ENCODE measurements at regions not wholly inside any gene's neighbourhood (a gene's known extent, or its start where the extent isn't known, plus 50 kb on each side); places are given as distances from the start of the nearest gene placed in this dataset.

DNA sequence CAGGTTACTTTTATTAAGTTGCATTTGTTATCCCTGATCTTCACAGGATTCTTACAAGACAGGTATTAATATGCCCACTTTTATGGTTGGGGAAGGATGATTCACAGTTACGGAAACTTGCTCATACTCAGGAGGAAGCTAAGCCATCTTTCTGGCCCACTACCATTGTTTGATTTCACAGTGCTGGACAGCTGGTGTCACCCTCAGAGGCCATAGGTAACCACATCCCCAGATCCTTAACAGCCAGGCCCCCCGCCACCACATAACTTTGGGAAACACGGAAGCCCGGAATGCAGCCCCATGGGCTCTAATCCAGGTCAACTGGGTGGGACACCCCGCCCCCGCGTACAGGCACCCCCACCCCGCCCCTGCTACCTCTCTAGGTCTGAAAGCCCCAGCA is 119.7 kb downstream of the IRS2 start:
- DNase-seq (ENCODE audit: low read depth), result no peak
- TF ChIP-seq, protein P1, sequence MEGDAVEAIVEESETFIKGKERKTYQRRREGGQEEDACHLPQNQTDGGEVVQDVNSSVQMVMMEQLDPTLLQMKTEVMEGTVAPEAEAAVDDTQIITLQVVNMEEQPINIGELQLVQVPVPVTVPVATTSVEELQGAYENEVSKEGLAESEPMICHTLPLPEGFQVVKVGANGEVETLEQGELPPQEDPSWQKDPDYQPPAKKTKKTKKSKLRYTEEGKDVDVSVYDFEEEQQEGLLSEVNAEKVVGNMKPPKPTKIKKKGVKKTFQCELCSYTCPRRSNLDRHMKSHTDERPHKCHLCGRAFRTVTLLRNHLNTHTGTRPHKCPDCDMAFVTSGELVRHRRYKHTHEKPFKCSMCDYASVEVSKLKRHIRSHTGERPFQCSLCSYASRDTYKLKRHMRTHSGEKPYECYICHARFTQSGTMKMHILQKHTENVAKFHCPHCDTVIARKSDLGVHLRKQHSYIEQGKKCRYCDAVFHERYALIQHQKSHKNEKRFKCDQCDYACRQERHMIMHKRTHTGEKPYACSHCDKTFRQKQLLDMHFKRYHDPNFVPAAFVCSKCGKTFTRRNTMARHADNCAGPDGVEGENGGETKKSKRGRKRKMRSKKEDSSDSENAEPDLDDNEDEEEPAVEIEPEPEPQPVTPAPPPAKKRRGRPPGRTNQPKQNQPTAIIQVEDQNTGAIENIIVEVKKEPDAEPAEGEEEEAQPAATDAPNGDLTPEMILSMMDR (IDR thresholded peaks at IDR 0.05; ENCODE audit: insufficient read depth, low read depth, low read length, missing control alignments), result no peak
- no peak overlapping the region for H3K4me3 ChIP-seq (ENCODE audit: low read depth, low read length)

- DNase-seq (ENCODE audit: low read depth), result no peak
- TF ChIP-seq, protein P1 (IDR thresholded peaks at IDR 0.05; ENCODE audit: insufficient read depth, low read depth, low read length, missing control alignments), result no peak
- H3K4me3 ChIP-seq (ENCODE audit: low read depth, low read length), result no peak overlapping the region
Measured at GRCh38 chr13:109665781-109666249, 120.6 kb downstream of the IRS2 start.

DNA sequence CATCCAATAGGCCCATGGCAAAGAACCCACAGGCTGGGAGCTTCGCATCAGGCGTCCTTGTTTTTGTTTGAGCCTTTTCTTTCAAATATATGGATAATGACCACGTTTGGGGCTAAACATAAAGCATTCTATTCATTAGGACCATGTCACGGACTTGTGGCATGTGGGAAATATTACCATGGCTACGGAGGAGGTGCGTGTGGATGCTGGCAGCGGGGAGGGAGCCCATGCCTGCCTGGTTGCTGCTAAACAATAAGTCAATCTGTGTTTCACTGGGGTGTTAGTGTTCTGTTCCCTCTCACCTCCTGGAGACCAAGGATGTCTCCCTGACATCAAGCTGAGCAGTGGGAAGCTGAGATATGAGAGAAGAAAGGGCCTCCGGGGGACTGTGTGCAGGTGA is 121.1 kb downstream of the IRS2 start:
- no peak overlapping the region for H3K4me3 ChIP-seq (ENCODE audit: low read depth, low read length)
- TF ChIP-seq, protein P1 (IDR thresholded peaks at IDR 0.05; ENCODE audit: insufficient read depth, low read depth, low read length, missing control alignments), result no peak
- no peak for DNase-seq (ENCODE audit: low read depth)

- DNase-seq (ENCODE audit: low read depth), result no peak
- no peak overlapping the region for H3K4me3 ChIP-seq (ENCODE audit: low read depth, low read length)
- TF ChIP-seq, protein P1 (IDR thresholded peaks at IDR 0.05; ENCODE audit: insufficient read depth, low read depth, low read length, missing control alignments), result no peak
Measured at GRCh38 chr13:109657395-109657794, 129.0 kb downstream of the IRS2 start.

GRCh38 chr13:109656206-109656605 is 130.2 kb downstream of the IRS2 start:
- TF ChIP-seq, protein P1 (IDR thresholded peaks at IDR 0.05; ENCODE audit: insufficient read depth, low read depth, low read length, missing control alignments), result no peak
- no peak for DNase-seq (ENCODE audit: low read depth)
- H3K4me3 ChIP-seq (ENCODE audit: low read depth, low read length), result no peak overlapping the region

- TF ChIP-seq, protein P1 (IDR thresholded peaks at IDR 0.05; ENCODE audit: insufficient read depth, low read depth, low read length, missing control alignments), result no peak
- H3K4me3 ChIP-seq (ENCODE audit: low read depth, low read length), result no peak overlapping the region
- no peak for DNase-seq (ENCODE audit: low read depth)
Measured at GRCh38 chr13:109655611-109656010, 130.8 kb downstream of the IRS2 start.

DNA sequence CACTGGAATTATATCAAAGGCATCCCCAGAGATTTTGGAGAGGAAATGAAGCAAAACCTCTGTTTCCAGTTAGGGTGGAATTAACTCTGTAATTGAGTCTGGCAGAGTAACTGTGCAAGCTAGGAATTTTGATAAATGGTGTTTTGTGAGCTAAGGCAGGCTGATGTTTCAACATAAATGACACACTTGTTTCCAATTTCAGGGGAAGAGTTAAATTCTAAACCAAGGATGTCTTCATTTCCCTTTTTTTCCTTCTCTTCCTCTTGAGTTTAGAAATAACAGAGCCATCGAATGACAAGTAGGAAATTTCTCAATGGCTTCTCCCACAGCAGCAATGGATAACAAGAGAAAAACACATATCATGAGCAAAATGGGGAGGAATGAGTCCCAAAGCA is 131.2 kb downstream of the IRS2 start:
- H3K4me3 ChIP-seq (ENCODE audit: low read depth, low read length), result no peak overlapping the region
- DNase-seq (ENCODE audit: low read depth), result no peak
- TF ChIP-seq, protein P1 (IDR thresholded peaks at IDR 0.05; ENCODE audit: insufficient read depth, low read depth, low read length, missing control alignments), result no peak

All from GM12865 (cell line).